Kidney (tissue), 13 donors: ENCODE measurements at regions not wholly inside any gene's neighbourhood (a gene's known extent, or its start where the extent isn't known, plus 50 kb on each side); places are given as distances from the start of the nearest gene placed in this dataset.

Experiments
- DNase-seq, 5 donors: peaks; one replicate each; pipeline ENCODE4 v3.0.0-alpha.2; 2013 to 2020
- FAIRE-seq: peaks from 2 replicates; lab custom pipeline; 2012; peaks lifted over from hg19 to GRCh38; lab: Jason Lieb, UNC
- H3K27ac ChIP-seq, 2 donors: one replicate each; pipeline ENCODE4 v1.7.0; 2013; ENCODE audit warnings: low read depth in 2 of 2, low read length in 2 of 2, inconsistent platforms in 1 of 2
- H3K27me3 ChIP-seq: one replicate; pipeline ENCODE4 v1.7.1; 2013; ENCODE audit warnings: low read length, inconsistent platforms; ENCODE audit not compliant: control insufficient read depth, insufficient read depth
- H3K36me3 ChIP-seq, 3 donors: one replicate each; pipeline versions ENCODE4 v1.7.0 to v1.7.1; 2013; ENCODE audit warnings: low read length in 3 of 3, control low read depth in 1 of 3, inconsistent platforms in 1 of 3; ENCODE audit not compliant: insufficient read depth in 3 of 3, control insufficient read depth in 2 of 3
- H3K4me1 ChIP-seq, 3 donors: one replicate each; pipeline versions ENCODE4 v1.7.0 to v1.7.1; 2013; ENCODE audit warnings: low read length in 3 of 3, inconsistent platforms in 1 of 3, low read depth in 1 of 3; ENCODE audit not compliant: control insufficient read depth in 2 of 3, insufficient read depth in 2 of 3
- H3K4me3 ChIP-seq, 3 donors: one replicate each; pipeline versions ENCODE4 v1.7.0 to v1.8.1; 2013; ENCODE audit warnings: low read length in 3 of 3, control low read depth in 1 of 3, inconsistent platforms in 1 of 3
- H3K9ac ChIP-seq, 3 donors: one replicate each; pipeline versions ENCODE4 v1.7.0 to v1.7.1; 2013; ENCODE audit warnings: low read length in 3 of 3, control low read depth in 1 of 3, inconsistent platforms in 1 of 3
- H3K9me3 ChIP-seq, 3 donors: one replicate each; pipeline versions ENCODE4 v1.7.0 to v1.7.1; 2013; ENCODE audit warnings: low read length in 3 of 3, control low read depth in 1 of 3, inconsistent platforms in 1 of 3; ENCODE audit not compliant: control insufficient read depth in 2 of 3, insufficient read depth in 1 of 3
- CTCF ChIP-seq: IDR thresholded peaks from 3 replicates; pipeline ENCODE4 v1.5.1; 2012; ENCODE audit warnings: mild to moderate bottlenecking, moderate library complexity, borderline replicate concordance; ENCODE audit not compliant: insufficient read depth; ENCODE audit errors: extremely low read depth
- intact Hi-C: fragments of 100-400 bp; cut with DNase I; formaldehyde crosslinking; loops from one replicate; pipeline ENCODE4 v1.11.1; 2022
- donor health status: control.
- donor health status: control.
- donor health status: control.
- donor health status: control.
- donor health status: control.
- donor health status: DM: yes; HTN: yes; CAD: no.
- donor health status: Normal renal cell carcinoma (clear cell type).

- no peaks in the 10 kb centered on the region for H3K9me3 ChIP-seq
- H3K27me3 ChIP-seq = no peaks in the 10 kb centered on the region
- intact Hi-C loops = no loop called here
- no peaks in the 10 kb centered on the region for H3K36me3 ChIP-seq
- no peak overlapping the region for H3K27ac ChIP-seq
- H3K4me3 ChIP-seq = no peak overlapping the region
- FAIRE-seq (no peak), DNase-seq (no peak)
- no peak for TF ChIP-seq CTCF
- H3K9ac ChIP-seq = no peak overlapping the region
- no peaks in the 10 kb centered on the region for H3K4me1 ChIP-seq
Measured at GRCh38 chr6:141452354-141452686, 680.4 kb upstream of the GJE1 start.

GRCh38 chr6:141451511-141452353 lies 681.0 kb upstream of the GJE1 start:
- no peak overlapping the region for H3K27ac ChIP-seq
- no peak for DNase-seq
- intact Hi-C loops = no loop called here
- H3K36me3 ChIP-seq = no peaks in the 10 kb centered on the region
- peak; percentile 15 for FAIRE-seq
- H3K9ac ChIP-seq = no peak overlapping the region
- TF ChIP-seq CTCF = no peak
- no peaks in the 10 kb centered on the region for H3K27me3 ChIP-seq
- H3K4me1 ChIP-seq = no peaks in the 10 kb centered on the region
- H3K4me3 ChIP-seq = no peak overlapping the region
- no peaks in the 10 kb centered on the region for H3K9me3 ChIP-seq

- Histone ChIP-seq H3K9me3 (no peaks in the 10 kb centered on the region), H3K27me3 (no peaks in the 10 kb centered on the region), H3K4me1 (no peaks in the 10 kb centered on the region), H3K9ac (no peak overlapping the region), H3K4me3 (no peak overlapping the region), H3K27ac (no peak overlapping the region), H3K36me3 (no peaks in the 10 kb centered on the region)
- intact Hi-C loops = no loop called here
- no peak for TF ChIP-seq CTCF
- no peak for DNase-seq
- no peak for FAIRE-seq
Measured at GRCh38 chr6:141451181-141451510, 681.6 kb upstream of the GJE1 start.
